ENCODE measurements at regions not wholly inside any gene's neighbourhood (a gene's known extent, or its start where the extent isn't known, plus 50 kb on each side); places are given as distances from the start of the nearest gene placed in this dataset.

DNA sequence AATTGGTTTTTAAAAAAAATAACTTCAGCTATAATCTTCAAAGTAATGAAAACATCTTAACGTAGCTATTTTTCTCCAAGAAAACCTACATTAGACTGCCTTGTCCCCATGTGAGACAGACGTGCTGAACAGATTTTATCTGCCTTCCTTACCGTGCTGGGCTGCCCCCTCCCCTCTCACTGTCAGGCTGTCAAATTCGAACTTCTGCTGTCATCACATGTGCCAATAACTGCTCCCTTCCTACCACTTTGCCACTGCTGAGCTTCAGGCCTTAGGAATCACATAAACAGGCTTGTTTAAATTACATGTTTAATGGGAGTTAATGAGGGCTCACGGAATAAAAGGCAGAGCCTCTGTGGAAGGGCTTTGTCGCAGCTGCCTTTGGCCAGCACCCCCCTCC lies 77.0 kb upstream of the NHSL1 start:
- TF ChIP-seq, protein P1, sequence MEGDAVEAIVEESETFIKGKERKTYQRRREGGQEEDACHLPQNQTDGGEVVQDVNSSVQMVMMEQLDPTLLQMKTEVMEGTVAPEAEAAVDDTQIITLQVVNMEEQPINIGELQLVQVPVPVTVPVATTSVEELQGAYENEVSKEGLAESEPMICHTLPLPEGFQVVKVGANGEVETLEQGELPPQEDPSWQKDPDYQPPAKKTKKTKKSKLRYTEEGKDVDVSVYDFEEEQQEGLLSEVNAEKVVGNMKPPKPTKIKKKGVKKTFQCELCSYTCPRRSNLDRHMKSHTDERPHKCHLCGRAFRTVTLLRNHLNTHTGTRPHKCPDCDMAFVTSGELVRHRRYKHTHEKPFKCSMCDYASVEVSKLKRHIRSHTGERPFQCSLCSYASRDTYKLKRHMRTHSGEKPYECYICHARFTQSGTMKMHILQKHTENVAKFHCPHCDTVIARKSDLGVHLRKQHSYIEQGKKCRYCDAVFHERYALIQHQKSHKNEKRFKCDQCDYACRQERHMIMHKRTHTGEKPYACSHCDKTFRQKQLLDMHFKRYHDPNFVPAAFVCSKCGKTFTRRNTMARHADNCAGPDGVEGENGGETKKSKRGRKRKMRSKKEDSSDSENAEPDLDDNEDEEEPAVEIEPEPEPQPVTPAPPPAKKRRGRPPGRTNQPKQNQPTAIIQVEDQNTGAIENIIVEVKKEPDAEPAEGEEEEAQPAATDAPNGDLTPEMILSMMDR (conservative IDR thresholded peaks at IDR 0.05; ENCODE audit: low read length), result no peak
- no peak for TF ChIP-seq EZH2phosphoT487 (IDR thresholded peaks at IDR 0.05; ENCODE audit: borderline replicate concordance)

Data from Loucy (cell line).